Heart left ventricle (tissue), 16 donors: ENCODE measurements at regions not wholly inside any gene's neighbourhood (a gene's known extent, or its start where the extent isn't known, plus 50 kb on each side); places are given as distances from the start of the nearest gene placed in this dataset.

Source experiments
- ATAC-seq, 4 donors: fragments of 200-7000 bp; cut with Tn5 transposase; one replicate each; pipeline ENCODE4 v1.9.1; 2020 to 2022; ENCODE audit warnings: moderate library complexity in 4 of 4, mild to moderate bottlenecking in 3 of 4, moderate number of reproducible peaks in 1 of 4
- DNase-seq, 5 donors: peaks; one replicate each; pipeline ENCODE4 v3.0.0-alpha.2; 2020
- H3K27ac ChIP-seq, 12 donors: fragments of 200-600 bp; sonication (generic) in 4 of 12; one replicate each; pipeline versions ENCODE4 v1.5.0 to v1.8.0; 2016 to 2022; ENCODE audit warnings: mild to moderate bottlenecking in 2 of 12
- H3K27me3 ChIP-seq, 9 donors: fragments of 200-600 bp; sonication (generic) in 2 of 9; one replicate each; pipeline versions ENCODE4 v1.5.1 to v1.8.0; 2016 to 2022; ENCODE audit warnings: mild to moderate bottlenecking in 3 of 9
- H3K36me3 ChIP-seq, 9 donors: fragments of 200-600 bp; sonication (generic) in 2 of 9; one replicate each; pipeline versions ENCODE4 v1.5.0 to v1.8.0; 2018 to 2022; ENCODE audit warnings: mild to moderate bottlenecking in 2 of 9
- H3K4me1 ChIP-seq, 12 donors: fragments of 200-600 bp; sonication (generic) in 4 of 12; one replicate each; pipeline versions ENCODE4 v1.5.0 to v1.8.0; 2016 to 2022; ENCODE audit warnings: mild to moderate bottlenecking in 3 of 12
- H3K4me3 ChIP-seq, 12 donors: fragments of 200-600 bp; sonication (generic) in 4 of 12; one replicate each; pipeline versions ENCODE4 v1.5.0 to v1.8.0; 2017 to 2022; ENCODE audit warnings: mild to moderate bottlenecking in 9 of 12, moderate library complexity in 4 of 12
- H3K9me3 ChIP-seq, 12 donors: fragments of 200-600 bp; sonication (generic) in 4 of 12; one replicate each; pipeline versions ENCODE4 v1.5.0 to v1.8.0; 2016 to 2022; ENCODE audit warnings: mild to moderate bottlenecking in 1 of 12
- CTCF ChIP-seq, 12 donors: fragments of 200-600 bp; sonication (generic) in 4 of 12; IDR thresholded peaks; one replicate each; pipeline versions ENCODE4 v1.5.0 to v1.8.0; 2018 to 2022; ENCODE audit warnings: antibody characterized with exemption in 12 of 12, mild to moderate bottlenecking in 5 of 12
- POLR2A ChIP-seq, 2 donors: fragments of 450-650 bp; IDR thresholded peaks; one replicate each; pipeline ENCODE4 v1.6.1; 2017; ENCODE audit warnings: antibody characterized with exemption in 2 of 2, mild to moderate bottlenecking in 2 of 2, moderate library complexity in 2 of 2
- WGBS, 4 donors: extraction: QIAGEN DNeasy Blood & Tissue Kit in 2 of 4; methylation state at CpG; one replicate each; pipeline versions ENCODE4 v1.1.5 to v1.1.7; 2013 to 2018; 5-methylcytosine and 5-hydroxymethylcytosine counted together
- intact Hi-C, 10 donors: fragments of 100-400 bp; cut with DNase I; formaldehyde crosslinking; loops; one replicate each; pipeline versions ENCODE4 v1.11.1 to v1.14.2; 2022
- microRNA counts, 2 donors: library from miRNA; unstranded; fragments of <30 nt; microRNA quantifications; one replicate each; lab custom pipeline; 2016
- donor health status: ischemic (EF 13 %, LVEDD 7.1; RV severe dilation, severe dysfunction).
- donor health status: healthy with polysubstance abuse.
- donor health status: DM: no; HTN: yes; CAD: no.
- donor health status: DM: no; HTN: no; CAD: no.
- donor health status: ischemic (EF 25% LVEDD 6.9; RV normal size, moderate dysfunction).
- donor health status: ischemic (EF 25% LVEDD 5.7; RV mildly dilated, moderate dysfunction).
- donor health status: healthy.
- donor health status: DM: yes; HTN: yes; CAD: no.
- donor health status: ischemic (EF 35%, LVEDD 5.7; RV mildly dilated, moderate dysfunction).
- donor health status: nonischemic (EF 11% LVEDD 7.7; RV severe dilation, severe dysfunction).
- donor health status: DM: yes; HTN: yes; CAD: no.
- donor health status: PGD.
- donor health status: ischemic (EF 29% LVEDD 5.4; RV normal size, mild dysfunction).
- donor health status: nonischemic (EF 23%, LVEDD 6.1; RV moderate dilation, normal function).

- no peak for ATAC-seq
- intact Hi-C loops: no loop called here
- Histone ChIP-seq H3K36me3 (no peaks in the 10 kb centered on the region), H3K4me1 (no peaks in the 10 kb centered on the region), H3K27me3 (peaks cover 0 to 56% (median 0%) of the 10 kb centered on the region in 9 donors), H3K4me3 (no peak overlapping the region), H3K27ac (no peak overlapping the region), H3K9me3 (no peaks in the 10 kb centered on the region)
- TF ChIP-seq POLR2A (IDR thresholded peaks at IDR 0.05) (no peak), CTCF (IDR thresholded peaks at IDR 0.05) (no peak)
- no peak for DNase-seq
- 45 to 95% (median 66%) methylated on average over 1 of the region's 1 CpG for WGBS, 4 donors
Observed at GRCh38 chrX:134184936-134185335, 52.0 kb upstream of the CCDC160 start.

- H3K27me3 ChIP-seq: peaks cover 0 to 52% (median 0%) of the 10 kb centered on the region in 9 donors
- ATAC-seq: no peak
- no peak overlapping the region for H3K27ac ChIP-seq
- 42 to 60% (median 55%) methylated on average over 8 of the region's 8 CpGs for WGBS, 4 donors
- DNase-seq: no peak
- TF ChIP-seq CTCF (IDR thresholded peaks at IDR 0.05) (no peak), POLR2A (IDR thresholded peaks at IDR 0.05) (no peak)
- intact Hi-C loops: no loop called here
- no peaks in the 10 kb centered on the region for H3K4me1 ChIP-seq
- H3K4me3 ChIP-seq: no peak overlapping the region
- no peaks in the 10 kb centered on the region for H3K9me3 ChIP-seq
- no peaks in the 10 kb centered on the region for H3K36me3 ChIP-seq
Observed at GRCh38 chrX:134186362-134187121, 50.4 kb upstream of the CCDC160 start.

MicroRNAs encoded in the stretch of these regions (microRNA counts, 767-probe panel; counts per million panel counts)
- microRNA hsa-miR-106a-5p+hsa-miR-17-5p (lab: Ali Mortazavi, UCI) (3,342 to 3,633 counts per million in 2 donors), microRNA hsa-miR-18b-5p (lab: Ali Mortazavi, UCI) (71.6 to 309 counts per million in 2 donors), microRNA hsa-miR-363-3p (lab: Ali Mortazavi, UCI) (0 to 71.6 counts per million in 2 donors)
